PC-9 (cell line): ENCODE measurements at regions not wholly inside any gene's neighbourhood (a gene's known extent, or its start where the extent isn't known, plus 50 kb on each side); places are given as distances from the start of the nearest gene placed in this dataset.

Experiments
- EZH2 ChIP-seq: fragments of 200-600 bp; sonication (generic); IDR thresholded peaks from 2 replicates; pipeline ENCODE4 v1.8.0; 2017; ENCODE audit warnings: antibody characterized with exemption, low read depth
- TF ChIP-seq, protein P1 (sequence below): fragments of 200-600 bp; sonication (generic); conservative IDR thresholded peaks from 2 replicates; pipeline ENCODE4 v1.6.1; 2017; ENCODE audit warnings: mixed run types, antibody characterized with exemption, mild to moderate bottlenecking, moderate library complexity

DNA sequence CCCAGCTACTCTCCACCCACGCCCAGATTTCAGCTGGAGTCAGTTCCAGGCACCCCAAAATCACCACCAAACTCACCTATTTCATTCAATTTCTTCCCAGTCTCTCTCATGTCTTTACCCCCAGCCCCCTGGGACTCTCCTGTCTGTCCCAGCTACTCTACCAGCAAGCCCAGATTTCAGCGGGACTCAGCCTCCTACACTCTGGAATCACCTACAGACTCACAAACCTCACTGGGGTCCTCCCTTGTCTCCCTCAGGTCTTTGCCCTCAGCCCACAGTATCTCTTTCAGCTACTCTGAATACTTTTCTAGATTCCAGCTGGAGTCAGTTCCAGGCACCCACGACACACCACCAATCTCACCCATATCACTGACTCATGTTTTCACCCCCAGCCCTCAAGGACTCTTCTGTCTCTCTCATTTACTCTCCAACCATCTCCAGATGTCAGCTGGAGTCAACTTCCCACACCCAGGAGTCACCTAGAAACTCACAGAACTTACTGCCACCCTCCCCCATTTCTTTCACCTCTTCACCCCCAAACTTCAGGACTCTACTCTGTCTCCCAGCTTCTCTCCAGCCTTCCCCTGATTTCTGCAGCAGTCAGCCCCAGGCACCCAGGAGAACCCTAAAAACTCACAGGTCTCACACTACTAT, 1529.3 kb upstream of the TPTE start:
- TF ChIP-seq, protein P1, sequence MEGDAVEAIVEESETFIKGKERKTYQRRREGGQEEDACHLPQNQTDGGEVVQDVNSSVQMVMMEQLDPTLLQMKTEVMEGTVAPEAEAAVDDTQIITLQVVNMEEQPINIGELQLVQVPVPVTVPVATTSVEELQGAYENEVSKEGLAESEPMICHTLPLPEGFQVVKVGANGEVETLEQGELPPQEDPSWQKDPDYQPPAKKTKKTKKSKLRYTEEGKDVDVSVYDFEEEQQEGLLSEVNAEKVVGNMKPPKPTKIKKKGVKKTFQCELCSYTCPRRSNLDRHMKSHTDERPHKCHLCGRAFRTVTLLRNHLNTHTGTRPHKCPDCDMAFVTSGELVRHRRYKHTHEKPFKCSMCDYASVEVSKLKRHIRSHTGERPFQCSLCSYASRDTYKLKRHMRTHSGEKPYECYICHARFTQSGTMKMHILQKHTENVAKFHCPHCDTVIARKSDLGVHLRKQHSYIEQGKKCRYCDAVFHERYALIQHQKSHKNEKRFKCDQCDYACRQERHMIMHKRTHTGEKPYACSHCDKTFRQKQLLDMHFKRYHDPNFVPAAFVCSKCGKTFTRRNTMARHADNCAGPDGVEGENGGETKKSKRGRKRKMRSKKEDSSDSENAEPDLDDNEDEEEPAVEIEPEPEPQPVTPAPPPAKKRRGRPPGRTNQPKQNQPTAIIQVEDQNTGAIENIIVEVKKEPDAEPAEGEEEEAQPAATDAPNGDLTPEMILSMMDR: no peak
- no peak for TF ChIP-seq EZH2
